ENCODE measurements at regions not wholly inside any gene's neighbourhood (a gene's known extent, or its start where the extent isn't known, plus 50 kb on each side); places are given as distances from the start of the nearest gene placed in this dataset.
"Not testable (repeated sequence)": the region's sequence is repeated elsewhere in the genome, so short reads cannot be mapped to it uniquely, and the experiment has no call there.

GRCh38 chr1:9466780-9467758, 72.2 kb upstream of the SLC25A33 start (continued):
- TF ChIP-seq BRCA1 (CRISPR knock-in tag; IDR thresholded peaks at IDR 0.05) (no peak), NFKBIZ (CRISPR knock-in tag; IDR thresholded peaks at IDR 0.05) (no peak), REXO4 (CRISPR knock-in tag; IDR thresholded peaks at IDR 0.05; ENCODE audit: borderline replicate concordance) (no peak), HOXD1 (CRISPR knock-in tag; IDR thresholded peaks at IDR 0.05) (no peak)

GRCh38 chr1:9469882-9470281, 69.4 kb upstream of the SLC25A33 start:
- in situ Hi-C loops (cut with HindIII; ENCODE audit: extremely low pct_ligation_motif_present, low pct_unique_long_range_greater_than_20kb), result not testable (repeated sequence)

GRCh38 chr1:9471679-9472078, 67.6 kb upstream of the SLC25A33 start:
- no peaks in the 10 kb centered on the region for H4K20me1 ChIP-seq (ENCODE audit: insufficient read depth, low read length)
- no peak for ATAC-seq
- H2AFZ ChIP-seq (ENCODE audit: low read length), result no peak overlapping the region
- peaks cover 9% of the 10 kb centered on the region for H3K4me1 ChIP-seq (ENCODE audit: insufficient read depth, low read length)
- no peak overlapping the region for H3K4me2 ChIP-seq (ENCODE audit: low read depth, low read length)
- WGBS (ENCODE audit: low lambda C conversion rate), result 44% methylated on average over 15 of the region's 15 CpGs
- H3K27me3 ChIP-seq (ENCODE audit: control insufficient read depth in 1 of 2, insufficient read depth in 2 of 2, low read length in 2 of 2), result peaks cover 7 to 51% of the 10 kb centered on the region in 2 experiments
- no peak for DNase-seq (ENCODE audit: low spot score)
- FAIRE-seq, result no peak
- no peak overlapping the region for H3K27ac ChIP-seq (ENCODE audit: extremely low read length, insufficient read depth, low read length)
- in situ Hi-C loops (cut with HindIII; ENCODE audit: extremely low pct_ligation_motif_present, low pct_unique_long_range_greater_than_20kb), result no loop called here
- intact Hi-C loops (cut with micrococcal nuclease; ENCODE audit: unreplicated experiment), result no loop called here
- POLR2A ChIA-PET, result no interaction called here
- no peak overlapping the region for H3K4me3 ChIP-seq (replicated peaks in 1 of 3; ENCODE audit: insufficient read depth in 1 of 3, low read depth in 2 of 3, low read length in 3 of 3)
- no peaks in the 10 kb centered on the region for H3K9me3 ChIP-seq (ENCODE audit: low read length)
- BruUV-seq (replicated peaks), result no TSS peak
- H3K9ac ChIP-seq (ENCODE audit: insufficient read depth, low read depth, low read length), result no peak overlapping the region
- H3K36me3 ChIP-seq (replicated peaks in 1 of 2; ENCODE audit: control insufficient read depth in 1 of 2, insufficient read depth in 2 of 2, low read length in 2 of 2), result no peaks in the 10 kb centered on the region
- H3K79me2 ChIP-seq (ENCODE audit: insufficient read depth, low read length), result no peaks in the 10 kb centered on the region
- CTCF ChIA-PET (ENCODE audit: low intra/inter-chr PET ratio, low total read pairs), result no interaction called here
- no peak for TF ChIP-seq SIX1 (CRISPR knock-in tag; IDR thresholded peaks at IDR 0.05; ENCODE audit: borderline replicate concordance)
- TF ChIP-seq SNAI1 (CRISPR knock-in tag; IDR thresholded peaks at IDR 0.05; ENCODE audit: borderline replicate concordance), result no peak
- TF ChIP-seq MATR3 (CRISPR knock-in tag; IDR thresholded peaks at IDR 0.05), result no peak
- no peak for TF ChIP-seq ZFP62 (CRISPR knock-in tag; IDR thresholded peaks at IDR 0.05)
- no peak for TF ChIP-seq TBX3 (IDR thresholded peaks at IDR 0.05; ENCODE audit: borderline replicate concordance)
- no peak for TF ChIP-seq FOXO1 (CRISPR knock-in tag; IDR thresholded peaks at IDR 0.05)
- no peak for TF ChIP-seq HHEX (CRISPR knock-in tag; IDR thresholded peaks at IDR 0.05)
- TF ChIP-seq ZNF724P (CRISPR knock-in tag; IDR thresholded peaks at IDR 0.05; ENCODE audit: borderline replicate concordance), result no peak
- TF ChIP-seq ZNF460 (CRISPR knock-in tag; IDR thresholded peaks at IDR 0.05; ENCODE audit: borderline replicate concordance), result no peak
- no peak for TF ChIP-seq MIER2 (CRISPR knock-in tag; IDR thresholded peaks at IDR 0.05)
- TF ChIP-seq SKIL (CRISPR knock-in tag; IDR thresholded peaks at IDR 0.05; ENCODE audit: borderline replicate concordance), result no peak
- no peak for TF ChIP-seq ZNF674 (CRISPR knock-in tag; IDR thresholded peaks at IDR 0.05; ENCODE audit: low read depth)

More at GRCh38 chr1:9469882-9470281, 69.4 kb upstream of the SLC25A33 start:
- H3K27me3 ChIP-seq (ENCODE audit: control insufficient read depth in 1 of 2, insufficient read depth in 2 of 2, low read length in 2 of 2), result peaks cover 7 to 61% of the 10 kb centered on the region in 2 experiments
- H4K20me1 ChIP-seq (ENCODE audit: insufficient read depth, low read length); H3K36me3 ChIP-seq (replicated peaks in 1 of 2; ENCODE audit: control insufficient read depth in 1 of 2, insufficient read depth in 2 of 2, low read length in 2 of 2); POLR2A ChIA-PET; H3K9me3 ChIP-seq (ENCODE audit: low read length); H3K9ac ChIP-seq (ENCODE audit: insufficient read depth, low read depth, low read length); BruUV-seq (replicated peaks); DNase-seq (ENCODE audit: low spot score); H3K4me3 ChIP-seq (replicated peaks in 1 of 3; ENCODE audit: insufficient read depth in 1 of 3, low read depth in 2 of 3, low read length in 3 of 3); ATAC-seq; H3K79me2 ChIP-seq (ENCODE audit: insufficient read depth, low read length); intact Hi-C loops (cut with micrococcal nuclease; ENCODE audit: unreplicated experiment); H3K4me2 ChIP-seq (ENCODE audit: low read depth, low read length); CTCF ChIA-PET (ENCODE audit: low intra/inter-chr PET ratio, low total read pairs); FAIRE-seq; H2AFZ ChIP-seq (ENCODE audit: low read length); H3K27ac ChIP-seq (ENCODE audit: extremely low read length, insufficient read depth, low read length): not testable (repeated sequence)
- WGBS (ENCODE audit: low lambda C conversion rate), result 38% methylated on average over 3 of the region's 3 CpGs
- H3K4me1 ChIP-seq (ENCODE audit: insufficient read depth, low read length), result peaks cover 21% of the 10 kb centered on the region
